ENCODE measurements at regions not wholly inside any gene's neighbourhood (a gene's known extent, or its start where the extent isn't known, plus 50 kb on each side); places are given as distances from the start of the nearest gene placed in this dataset.
A peak's percentile ranks its signal among the peaks of the same experiment; 100 is the strongest.

DNA sequence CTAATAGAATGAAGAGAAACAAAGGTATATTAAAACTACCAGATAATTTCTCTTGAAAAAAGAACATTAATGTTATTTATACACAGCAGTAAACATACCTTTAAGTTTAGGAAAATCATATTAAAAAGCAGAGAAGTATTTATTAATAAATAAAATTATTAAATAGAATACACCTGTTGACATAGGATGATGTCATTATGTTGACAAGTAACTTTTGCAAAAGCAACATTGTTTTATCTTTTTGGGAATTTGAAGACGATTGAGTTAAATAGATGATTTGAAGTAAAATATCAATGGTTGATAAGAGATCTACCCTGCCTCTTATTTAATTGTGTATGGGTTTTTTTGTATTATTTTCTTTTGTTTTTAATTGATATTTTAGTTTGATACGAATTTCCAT, 711.1 kb upstream of the NUDT12 start:
- DNase-seq, result no peak

- DNase-seq, result no peak
These were observed 704.9 kb upstream of the NUDT12 start for GRCh38 chr5:104267320-104268015.

- DNase-seq, result no peak
These were observed 703.6 kb upstream of the NUDT12 start for GRCh38 chr5:104266161-104266560.

- no peak for DNase-seq
These were observed 703.0 kb upstream of the NUDT12 start for GRCh38 chr5:104265531-104266140.

DNA sequence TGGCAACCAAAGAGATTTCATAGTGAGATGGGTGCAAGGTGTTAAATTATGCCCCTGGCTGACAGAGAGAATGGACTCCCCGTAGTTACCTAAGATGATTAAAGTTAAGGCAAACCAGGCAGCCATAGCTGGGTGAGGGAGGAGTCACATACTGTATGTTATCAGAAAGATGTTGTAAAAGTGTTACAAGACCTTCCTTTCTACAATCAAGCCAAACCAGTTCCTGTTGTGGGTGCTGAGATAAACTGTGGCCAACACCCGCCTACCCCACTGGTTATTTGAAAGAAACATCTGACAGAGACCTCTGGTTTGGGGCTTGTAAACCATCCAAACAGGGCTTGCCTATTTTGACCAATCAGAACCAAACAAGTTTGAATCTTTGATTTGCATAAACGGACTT, 684.7 kb upstream of the NUDT12 start:
- no peak for DNase-seq

DNA sequence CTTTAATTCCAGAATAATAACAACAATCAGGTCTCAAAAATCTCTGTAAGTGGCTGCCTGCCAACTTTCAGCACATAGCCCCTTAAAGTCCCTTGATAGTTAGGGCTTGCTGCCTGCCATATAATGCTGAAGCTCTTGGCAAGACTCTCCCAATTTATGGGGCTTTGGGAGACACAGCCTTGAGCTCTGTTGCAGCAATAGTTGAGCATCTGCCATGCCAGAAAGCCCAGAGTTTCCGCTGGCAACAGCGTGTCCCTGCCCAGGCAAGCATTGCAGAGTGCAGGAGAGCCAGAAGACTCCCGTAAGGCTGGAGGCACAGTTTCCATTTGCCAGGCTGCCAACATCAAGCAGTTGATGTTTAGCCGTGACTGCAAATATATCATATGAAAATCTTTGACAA, 678.5 kb upstream of the NUDT12 start:
- DNase-seq, result no peak

GRCh38 chr5:104237586-104237985, 675.0 kb upstream of the NUDT12 start:
- DNase-seq, result no peak

DNA sequence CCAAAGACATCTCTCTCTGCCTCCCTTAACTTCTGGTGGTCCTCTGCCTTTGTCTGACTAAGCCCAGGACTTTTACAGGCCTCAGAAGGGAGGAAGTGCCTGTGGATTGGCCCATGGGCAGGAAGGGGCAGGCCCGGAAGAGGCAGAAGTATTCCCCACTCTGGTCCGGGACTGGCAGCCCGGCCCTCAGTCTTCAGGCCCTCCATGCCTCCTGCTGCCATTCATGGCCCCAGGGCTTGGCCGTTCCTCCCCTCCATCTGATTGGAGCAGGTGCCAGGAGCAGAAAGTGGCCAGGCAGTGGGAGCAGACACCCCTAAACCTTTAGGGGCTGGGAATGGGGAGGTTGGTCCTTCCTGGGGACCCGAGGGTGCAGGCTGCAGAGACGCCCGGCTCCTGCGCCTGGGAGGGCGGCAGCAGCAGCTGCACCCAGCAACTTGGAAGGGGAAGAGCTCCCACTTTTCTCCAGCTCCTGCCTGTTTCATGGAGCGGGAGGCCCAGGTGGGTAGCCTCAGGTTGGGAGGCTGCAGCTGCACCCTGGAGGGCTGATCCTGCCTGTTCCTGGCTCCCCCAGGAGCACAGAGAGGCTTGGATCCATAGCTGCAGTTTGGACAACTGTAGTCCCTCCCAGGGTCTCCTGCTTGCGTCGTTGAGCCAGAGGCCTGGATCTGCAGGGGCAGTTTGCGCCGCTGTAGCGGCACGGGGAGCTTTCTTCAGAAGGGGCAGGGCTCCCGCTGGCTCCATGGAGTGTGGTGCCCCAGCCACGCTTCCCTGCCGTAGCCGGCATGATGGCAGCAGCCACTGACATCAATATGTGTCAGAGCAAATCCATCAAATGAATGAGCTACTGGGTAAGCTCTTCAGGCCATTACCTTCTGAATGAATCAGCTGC, 661.5 kb upstream of the NUDT12 start:
- no peak for DNase-seq

DNA sequence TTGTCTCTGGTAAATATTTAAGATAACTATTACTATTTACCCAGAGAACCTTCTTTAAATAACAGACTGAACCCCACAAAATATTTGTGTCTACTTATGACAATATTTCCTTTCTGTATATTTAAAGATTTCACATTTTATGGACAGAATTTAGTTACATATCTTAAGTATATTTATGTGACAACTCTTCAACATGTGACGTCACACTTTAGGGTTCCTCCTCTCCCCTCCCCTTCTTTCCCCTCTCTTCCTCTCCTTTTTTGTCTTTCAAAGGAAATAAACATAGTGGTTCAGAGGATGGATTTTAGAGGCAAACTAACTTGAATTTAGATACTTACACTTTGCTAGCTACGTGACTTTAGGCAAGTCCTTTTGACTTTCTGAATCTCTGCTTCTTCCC, 655.6 kb upstream of the NUDT12 start:
- DNase-seq, result no peak

- DNase-seq, result no peak
These were observed 650.6 kb upstream of the NUDT12 start for GRCh38 chr5:104213216-104213615.

GRCh38 chr5:104199771-104200170, 637.2 kb upstream of the NUDT12 start:
- DNase-seq, result no peak

DNA sequence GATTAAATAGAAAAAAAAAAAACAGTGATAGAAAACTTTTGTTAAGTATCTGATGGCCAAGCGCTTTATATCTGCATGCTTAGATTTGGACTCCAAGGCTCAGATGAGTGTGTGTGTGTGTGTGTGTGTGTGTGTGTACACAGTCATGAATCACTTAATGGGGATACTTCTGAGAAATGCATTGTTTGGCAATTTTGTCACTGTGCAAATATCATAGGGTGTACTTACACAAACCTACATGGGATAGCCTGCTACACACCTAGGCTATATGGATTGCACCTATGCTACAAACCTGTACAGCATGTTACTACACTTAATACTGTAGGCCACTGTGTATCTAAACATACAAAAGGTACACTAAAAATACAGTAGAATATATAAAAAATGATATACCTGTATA, 635.6 kb upstream of the NUDT12 start:
- no peak for DNase-seq

DNA sequence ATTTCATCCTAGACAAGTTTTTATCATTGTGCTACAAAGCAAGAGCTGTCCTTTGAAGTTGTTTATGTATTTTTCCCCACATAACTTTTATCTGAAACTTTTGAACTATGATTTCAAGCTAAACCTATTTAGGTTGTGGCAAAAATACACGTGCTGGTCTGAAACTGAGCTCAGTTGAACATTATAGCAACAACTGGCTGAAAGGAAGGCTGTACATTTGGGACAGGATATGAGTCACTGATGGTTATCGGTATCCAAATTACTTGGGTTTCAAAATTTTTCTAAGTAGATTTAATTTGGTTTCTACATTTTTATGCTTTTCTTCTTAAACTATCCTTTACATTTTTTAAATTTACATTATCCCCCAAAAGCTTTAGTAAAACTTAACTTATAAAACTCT, 627.3 kb upstream of the NUDT12 start:
- DNase-seq, result peak; percentile 52

DNA sequence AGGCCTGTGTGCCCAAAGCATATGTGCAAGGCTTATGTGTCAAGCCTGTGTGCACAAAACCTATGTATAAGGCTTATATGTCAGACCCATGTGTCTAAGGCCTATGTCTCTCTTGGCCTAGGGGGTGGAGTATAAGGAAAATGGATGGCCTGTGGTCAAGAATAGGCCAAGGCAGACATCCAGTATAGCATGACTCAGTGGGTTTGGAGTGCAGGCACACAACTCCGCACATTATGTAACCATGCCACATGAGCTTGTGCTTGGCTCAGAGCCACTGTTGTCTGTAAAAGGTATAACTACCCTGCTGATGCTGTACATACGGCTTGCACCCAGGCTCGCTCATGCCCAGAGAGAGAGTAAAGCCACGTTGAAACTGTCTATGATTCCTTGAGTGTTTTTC, 626.4 kb upstream of the NUDT12 start:
- DNase-seq, result peak; percentile 17

GRCh38 chr5:104187656-104188055, 625.1 kb upstream of the NUDT12 start:
- no peak for DNase-seq

DNA sequence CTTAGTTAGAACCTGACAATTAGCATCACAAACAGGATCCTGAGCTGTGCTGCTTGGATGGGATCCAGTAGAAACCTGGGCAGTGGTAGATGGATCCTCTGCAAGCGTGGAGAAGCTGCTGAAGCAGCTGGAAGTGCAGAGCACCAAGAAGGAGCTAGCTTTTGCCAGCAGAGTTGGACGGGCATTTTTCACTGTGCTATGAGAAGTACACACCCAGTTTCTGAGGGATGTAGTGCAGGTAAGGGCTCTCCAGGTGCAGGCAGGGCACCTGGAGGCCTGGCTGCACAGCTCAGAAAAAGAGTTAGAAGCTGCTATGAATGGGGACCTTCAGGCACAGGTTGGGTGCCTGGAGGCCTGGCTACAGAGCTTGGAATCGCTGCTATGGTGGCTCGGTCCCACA, 623.9 kb upstream of the NUDT12 start:
- no peak for DNase-seq

DNA sequence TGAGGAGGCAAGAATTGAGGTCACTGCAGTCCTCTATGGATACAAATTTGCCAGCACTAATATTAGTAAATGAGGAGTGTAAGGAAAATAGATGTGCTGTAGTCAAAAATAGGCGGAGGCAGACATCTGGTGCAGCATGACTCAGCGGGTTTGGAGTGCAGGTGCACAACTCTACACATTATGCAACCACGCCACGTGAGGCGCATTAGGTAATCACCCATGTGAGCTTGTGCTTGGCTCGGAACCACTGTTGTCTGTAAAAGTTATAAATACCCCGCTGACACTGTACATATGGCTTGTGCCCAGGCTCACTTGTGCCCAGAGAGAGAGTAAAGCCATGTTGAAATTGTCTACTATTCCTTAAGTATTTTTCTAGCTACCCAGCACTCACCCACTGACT, 623.5 kb upstream of the NUDT12 start:
- DNase-seq, result no peak

DNA sequence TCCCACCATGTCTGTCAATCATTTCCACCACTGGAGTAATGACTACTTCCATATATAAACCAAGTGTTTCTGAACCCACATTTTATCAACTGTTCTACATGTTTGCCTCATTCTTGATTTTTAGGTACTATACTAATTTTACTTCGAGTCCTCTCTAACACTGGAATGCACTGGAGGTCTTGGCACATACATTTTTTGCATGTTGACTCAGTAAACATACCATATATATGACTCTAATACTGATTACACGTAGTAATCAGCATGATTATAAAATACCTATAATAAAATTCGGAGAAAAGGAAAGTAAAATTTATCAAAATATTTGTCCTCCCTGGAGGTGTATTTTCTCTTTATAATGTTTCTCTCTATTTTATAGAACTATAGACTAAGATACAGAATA, 621.7 kb upstream of the NUDT12 start:
- peak; percentile 14 for DNase-seq

- DNase-seq, result peak; percentile 60
These were observed 616.4 kb upstream of the NUDT12 start for GRCh38 chr5:104178829-104179456.

- DNase-seq, result no peak
These were observed 615.5 kb upstream of the NUDT12 start for GRCh38 chr5:104178066-104178465.

GRCh38 chr5:104177651-104178050, 615.1 kb upstream of the NUDT12 start:
- no peak for DNase-seq

GRCh38 chr5:104172976-104173375, 610.4 kb upstream of the NUDT12 start:
- DNase-seq, result no peak

All from fibroblast of skin of back (primary cell).